Frontal cortex (tissue), 3 donors: ENCODE measurements at regions not wholly inside any gene's neighbourhood (a gene's known extent, or its start where the extent isn't known, plus 50 kb on each side); places are given as distances from the start of the nearest gene placed in this dataset.
"Not testable (repeated sequence)": the region's sequence is repeated elsewhere in the genome, so short reads cannot be mapped to it uniquely, and the experiment has no call there.

Experiments used
- DNase-seq, 2 donors: peaks; one replicate each; pipeline ENCODE4 v3.0.0; 2012; ENCODE audit warnings: low spot score in 2 of 2
- FAIRE-seq: peaks from 2 replicates; lab custom pipeline; 2012; peaks lifted over from hg19 to GRCh38; lab: Jason Lieb, UNC
- donor health status: control.
- donor health status: control.
- donor health status: control.

- FAIRE-seq, result no peak
- DNase-seq, result no peak
These were observed 233.2 kb downstream of the RBM19 start for GRCh38 chr12:113732916-113733315.

- DNase-seq (no peak), FAIRE-seq (no peak)
These were observed 238.5 kb downstream of the RBM19 start for GRCh38 chr12:113727651-113728061.

- FAIRE-seq (no peak), DNase-seq (no peak)
These were observed 239.8 kb downstream of the RBM19 start for GRCh38 chr12:113726254-113726819.

- FAIRE-seq (no peak), DNase-seq (no peak)
These were observed 240.6 kb downstream of the RBM19 start for GRCh38 chr12:113725557-113725876.

- DNase-seq (peak in 1 of 2 donors; percentile 39), FAIRE-seq (no peak)
These were observed 241.2 kb downstream of the RBM19 start for GRCh38 chr12:113724794-113725556.

GRCh38 chr12:113723631-113724030 is 242.5 kb downstream of the RBM19 start:
- no peak for FAIRE-seq
- DNase-seq, result no peak

- FAIRE-seq (no peak), DNase-seq (no peak)
These were observed 243.4 kb downstream of the RBM19 start for GRCh38 chr12:113722747-113723146.

- FAIRE-seq (no peak), DNase-seq (no peak)
These were observed 245.5 kb downstream of the RBM19 start for GRCh38 chr12:113720629-113721028.

- FAIRE-seq (no peak), DNase-seq (no peak)
These were observed 246.1 kb downstream of the RBM19 start for GRCh38 chr12:113719911-113720591.

- FAIRE-seq (no peak), DNase-seq (no peak)
These were observed 241.5 kb upstream of the LHX5 start for GRCh38 chr12:113713156-113713555.

- DNase-seq, result no peak
- no peak for FAIRE-seq
These were observed 240.8 kb upstream of the LHX5 start for GRCh38 chr12:113712481-113712880.

- no peak for FAIRE-seq
- no peak for DNase-seq
These were observed 238.5 kb upstream of the LHX5 start for GRCh38 chr12:113710216-113710615.

- DNase-seq, result no peak
- FAIRE-seq, result no peak
These were observed 237.8 kb upstream of the LHX5 start for GRCh38 chr12:113709456-113709855.

- FAIRE-seq (no peak), DNase-seq (no peak)
These were observed 231.2 kb upstream of the LHX5 start for GRCh38 chr12:113702836-113703235.

- no peak for DNase-seq
- FAIRE-seq, result no peak
These were observed 230.6 kb upstream of the LHX5 start for GRCh38 chr12:113702276-113702675.

GRCh38 chr12:113700943-113701342 is 229.3 kb upstream of the LHX5 start:
- DNase-seq, result no peak
- FAIRE-seq, result no peak

GRCh38 chr12:113699984-113700383 is 228.3 kb upstream of the LHX5 start:
- DNase-seq, FAIRE-seq: not testable (repeated sequence)

GRCh38 chr12:113698510-113698858 is 226.8 kb upstream of the LHX5 start:
- FAIRE-seq (no peak), DNase-seq (no peak)

- no peak for FAIRE-seq
These were observed 226.2 kb upstream of the LHX5 start for GRCh38 chr12:113697651-113698509.

GRCh38 chr12:113697104-113697503 is 225.4 kb upstream of the LHX5 start:
- FAIRE-seq (no peak), DNase-seq (no peak)

More at GRCh38 chr12:113697651-113698509, 226.2 kb upstream of the LHX5 start:
- no peak for DNase-seq
